H9 (cell line): ENCODE measurements at regions not wholly inside any gene's neighbourhood (a gene's known extent, or its start where the extent isn't known, plus 50 kb on each side); places are given as distances from the start of the nearest gene placed in this dataset.

ENCODE experiments used
- DNase-seq: peaks from one replicate; pipeline ENCODE4 v3.0.0-alpha.2; 2017
- H2AFZ ChIP-seq: one replicate; pipeline ENCODE4 v1.6.1; 2013; ENCODE audit warnings: mild to moderate bottlenecking, low read length, control low read depth, moderate library complexity
- H2AK5ac ChIP-seq: 2 replicates; pipeline ENCODE4 v1.6.1; 2013; ENCODE audit warnings: low read length, control low read depth, mixed read lengths; ENCODE audit not compliant: insufficient read length
- H2BK120ac ChIP-seq: one replicate; pipeline ENCODE4 v1.6.1; 2013; ENCODE audit warnings: low read depth, mild to moderate bottlenecking, low read length, control low read depth, inconsistent platforms; ENCODE audit not compliant: poor library complexity, severe bottlenecking
- H2BK12ac ChIP-seq: 2 replicates; pipeline ENCODE4 v1.6.1; 2013; ENCODE audit warnings: low read length, control low read depth, mixed read lengths, low read depth; ENCODE audit not compliant: insufficient read length
- H2BK15ac ChIP-seq: 2 replicates; pipeline ENCODE4 v1.6.1; 2013; ENCODE audit warnings: low read depth, low read length, control low read depth
- H2BK20ac ChIP-seq: one replicate; pipeline ENCODE4 v1.6.1; 2013; ENCODE audit warnings: low read depth, mild to moderate bottlenecking, low read length, control low read depth, inconsistent platforms; ENCODE audit not compliant: poor library complexity, severe bottlenecking
- H2BK5ac ChIP-seq: 2 replicates; pipeline ENCODE4 v1.6.1; 2013; ENCODE audit warnings: low read length, control low read depth, mixed read lengths; ENCODE audit not compliant: insufficient read length
- H3K14ac ChIP-seq: 2 replicates; pipeline ENCODE4 v1.6.1; 2013; ENCODE audit warnings: low read length, control low read depth; ENCODE audit not compliant: insufficient read depth
- H3K18ac ChIP-seq: 2 replicates; pipeline ENCODE4 v1.6.1; 2013; ENCODE audit warnings: low read depth, mild to moderate bottlenecking, mixed read lengths, low read length, control low read depth; ENCODE audit not compliant: insufficient read length
- H3K23ac ChIP-seq: 2 replicates; pipeline ENCODE4 v1.6.1; 2013; ENCODE audit warnings: low read length, control low read depth, mixed read lengths, low read depth; ENCODE audit not compliant: insufficient read length
- H3K23me2 ChIP-seq: 2 replicates; pipeline ENCODE4 v1.6.1; 2013; ENCODE audit warnings: low read depth, mild to moderate bottlenecking, mixed read lengths, low read length, control low read depth; ENCODE audit not compliant: insufficient read length, poor library complexity, severe bottlenecking
- H3K27ac ChIP-seq: 2 replicates; pipeline ENCODE4 v1.5.1; 2013; ENCODE audit warnings: low read length, control low read depth, mixed read lengths, low read depth; ENCODE audit not compliant: insufficient read length
- H3K27me3 ChIP-seq: 2 replicates; pipeline ENCODE4 v1.6.1; 2013; ENCODE audit warnings: low read length, control low read depth, inconsistent platforms; ENCODE audit not compliant: insufficient read depth
- H3K4ac ChIP-seq: 2 replicates; pipeline ENCODE4 v1.6.1; 2013; ENCODE audit warnings: low read depth, mild to moderate bottlenecking, control low read depth, inconsistent platforms, low read length, moderate library complexity
- H3K4me1 ChIP-seq: 2 replicates; pipeline ENCODE4 v1.6.1; 2013; ENCODE audit warnings: low read length, control low read depth, inconsistent platforms; ENCODE audit not compliant: insufficient read depth
- H3K4me2 ChIP-seq: 2 replicates; pipeline ENCODE4 v1.6.1; 2013; ENCODE audit warnings: low read length, control low read depth, mixed read lengths; ENCODE audit not compliant: insufficient read length, insufficient read depth
- H3K56ac ChIP-seq: 2 replicates; pipeline ENCODE4 v1.6.1; 2013; ENCODE audit warnings: low read depth, mild to moderate bottlenecking, mixed read lengths, low read length, control low read depth; ENCODE audit not compliant: insufficient read length
- H3K79me1 ChIP-seq: 2 replicates; pipeline ENCODE4 v1.6.1; 2013; ENCODE audit warnings: low read depth, mild to moderate bottlenecking, moderate library complexity, low read length, control low read depth, inconsistent platforms; ENCODE audit not compliant: insufficient read depth, poor library complexity, severe bottlenecking
- H3K79me2 ChIP-seq: 2 replicates; pipeline ENCODE4 v1.6.1; 2013; ENCODE audit warnings: low read length, control low read depth, inconsistent platforms; ENCODE audit not compliant: insufficient read depth
- H3K9ac ChIP-seq: 2 replicates; pipeline ENCODE4 v1.6.1; 2013; ENCODE audit warnings: low read length, control low read depth, mixed read lengths; ENCODE audit not compliant: insufficient read length; ENCODE audit errors: extremely low read depth
- H3K9me3 ChIP-seq: one replicate; pipeline ENCODE4 v1.6.1; 2013; ENCODE audit warnings: low read depth, low read length, inconsistent platforms; ENCODE audit not compliant: control insufficient read depth
- H3T11ph ChIP-seq: one replicate; pipeline ENCODE4 v1.6.1; 2013; ENCODE audit warnings: mild to moderate bottlenecking, low read length, control low read depth, inconsistent platforms
- H4K20me1 ChIP-seq: one replicate; pipeline ENCODE4 v1.6.1; 2013; ENCODE audit not compliant: control insufficient read depth, insufficient read length, insufficient read depth
- H4K5ac ChIP-seq: 2 replicates; pipeline ENCODE4 v1.6.1; 2013; ENCODE audit warnings: low read depth, mild to moderate bottlenecking, mixed read lengths, low read length, control low read depth; ENCODE audit not compliant: insufficient read length
- H4K8ac ChIP-seq: replicated peaks from 2 replicates; pipeline ENCODE4 v1.6.1; 2013; ENCODE audit warnings: low read length, control low read depth, mixed read lengths, low read depth; ENCODE audit not compliant: insufficient read length
- H4K91ac ChIP-seq: 2 replicates; pipeline ENCODE4 v1.6.1; 2013; ENCODE audit warnings: low read depth, mild to moderate bottlenecking, moderate library complexity, mixed read lengths, low read length, control low read depth; ENCODE audit not compliant: insufficient read length
- H3K27ac Mint-ChIP-seq, 3 experiments: 2 replicates in 2 of 3; 3 replicates in 1 of 3; pipeline ENCODE4 v1.8.0; 2020 to 2021; ENCODE audit warnings: mixed read lengths in 3 of 3, mild to moderate bottlenecking in 1 of 3, moderate library complexity in 1 of 3
- H3K27me3 Mint-ChIP-seq: 2 replicates; pipeline ENCODE4 v1.8.0; 2021; ENCODE audit warnings: low read depth, mild to moderate bottlenecking, moderate library complexity, mixed read lengths
- H3K36me3 Mint-ChIP-seq, 3 experiments: 2 replicates in 2 of 3; 3 replicates in 1 of 3; pipeline ENCODE4 v1.8.0; 2020 to 2021; ENCODE audit warnings: low read depth in 3 of 3, mixed read lengths in 3 of 3; ENCODE audit not compliant: insufficient read depth in 1 of 3
- H3K4me1 Mint-ChIP-seq, 2 experiments: 2 replicates each; pipeline ENCODE4 v1.8.0; 2020; ENCODE audit warnings: mixed read lengths in 2 of 2
- H3K4me3 Mint-ChIP-seq, 2 experiments: 2 replicates in 1 of 2; 3 replicates in 1 of 2; pipeline ENCODE4 v1.8.0; 2020 to 2021; ENCODE audit warnings: mild to moderate bottlenecking in 2 of 2, mixed read lengths in 2 of 2, moderate library complexity in 1 of 2
- H3K9me3 Mint-ChIP-seq, 2 experiments: 2 replicates in 1 of 2; 3 replicates in 1 of 2; pipeline ENCODE4 v1.8.0; 2020; ENCODE audit warnings: mild to moderate bottlenecking in 2 of 2, mixed read lengths in 2 of 2, moderate library complexity in 1 of 2
- CTCF ChIP-seq: fragments of 200-600 bp; sonication (generic); conservative IDR thresholded peaks from 3 replicates; pipeline ENCODE4 v1.8.0; 2021; ENCODE audit warnings: antibody characterized with exemption, mild to moderate bottlenecking
- WGBS: extraction: QIAGEN DNeasy Blood & Tissue Kit; methylation state at CpG from one replicate; pipeline ENCODE4 v1.1.7; 2013; ENCODE audit warnings: missing lambda C conversion rate, low lambda C conversion rate, mixed read lengths; ENCODE audit not compliant: insufficient read length; ENCODE audit errors: extremely low coverage; 5-methylcytosine and 5-hydroxymethylcytosine counted together

- H4K8ac ChIP-seq, result no peak overlapping the region
- Mint-ChIP-seq H3K27ac (peak overlapping the region in 1 of 3 experiments; percentile 89; a peak in 2 of 7 replicates), H3K36me3 (peaks cover 8 to 27% (median 9%) of the 10 kb centered on the region in 3 experiments), H3K4me3 (peak overlapping the region; percentile 37 to 62; a peak in 4 of 5 replicates), H3K27me3 (peaks cover 28% of the 10 kb centered on the region), H3K9me3 (peaks cover 16 to 17% of the 10 kb centered on the region in 2 experiments), H3K4me1 (peaks cover 40% of the 10 kb centered on the region in 2 experiments)
- H3K23ac ChIP-seq, result no peak overlapping the region
- no peak overlapping the region for H2BK12ac ChIP-seq
- no peak overlapping the region for H2AFZ ChIP-seq
- H3K4ac ChIP-seq, result no peak overlapping the region
- H2BK20ac ChIP-seq, result no peak overlapping the region
- H3K79me2 ChIP-seq, result no peaks in the 10 kb centered on the region
- no peak overlapping the region for H3K4me2 ChIP-seq
- no CpG with 5 or more reads among the region's 4 CpGs for whole genome bisulfite sequencing
- H3T11ph ChIP-seq, result no peak overlapping the region
- no peak overlapping the region for H3K18ac ChIP-seq
- H2BK120ac ChIP-seq, result no peak overlapping the region
- no peak for TF ChIP-seq CTCF
- H3K27ac ChIP-seq, result no peak overlapping the region
- H3K56ac ChIP-seq, result no peak overlapping the region
- H3K9me3 ChIP-seq, result no peaks in the 10 kb centered on the region
- H3K27me3 ChIP-seq, result no peaks in the 10 kb centered on the region; the same call in 1 of the 2 replicates
- no peaks in the 10 kb centered on the region for H4K20me1 ChIP-seq
- H3K23me2 ChIP-seq, result no peaks in the 10 kb centered on the region
- no peak overlapping the region for H2BK15ac ChIP-seq
- no peak overlapping the region for H3K14ac ChIP-seq
- H2AK5ac ChIP-seq, result no peak overlapping the region
- H3K4me1 ChIP-seq, result peaks cover 4% of the 10 kb centered on the region; the same call in 1 of the 2 replicates
- no peak overlapping the region for H3K9ac ChIP-seq
- no peak overlapping the region for H2BK5ac ChIP-seq
- no peaks in the 10 kb centered on the region for H3K79me1 ChIP-seq
- H4K5ac ChIP-seq, result no peak overlapping the region
- H4K91ac ChIP-seq, result no peak overlapping the region
- DNase-seq, result no peak
Measured at GRCh38 chr2:43099797-43100196, 126.6 kb downstream of the ZFP36L2 start.
